22Rv1 (cell line): ENCODE measurements at regions not wholly inside any gene's neighbourhood (a gene's known extent, or its start where the extent isn't known, plus 50 kb on each side); places are given as distances from the start of the nearest gene placed in this dataset.

Experiments
- H3K27ac ChIP-seq: fragments of 450-650 bp; 2 replicates; pipeline ENCODE4 v1.5.1; 2017
- ZFX ChIP-seq: fragments of 450-650 bp; IDR thresholded peaks from 2 replicates; pipeline ENCODE4 v1.6.1; 2017; ENCODE audit warnings: antibody characterized with exemption, borderline replicate concordance
- TF ChIP-seq, protein P1 (sequence below): fragments of 450-650 bp; IDR thresholded peaks from 2 replicates; pipeline ENCODE4 v1.5.1; 2017; ENCODE audit warnings: mild to moderate bottlenecking

DNA sequence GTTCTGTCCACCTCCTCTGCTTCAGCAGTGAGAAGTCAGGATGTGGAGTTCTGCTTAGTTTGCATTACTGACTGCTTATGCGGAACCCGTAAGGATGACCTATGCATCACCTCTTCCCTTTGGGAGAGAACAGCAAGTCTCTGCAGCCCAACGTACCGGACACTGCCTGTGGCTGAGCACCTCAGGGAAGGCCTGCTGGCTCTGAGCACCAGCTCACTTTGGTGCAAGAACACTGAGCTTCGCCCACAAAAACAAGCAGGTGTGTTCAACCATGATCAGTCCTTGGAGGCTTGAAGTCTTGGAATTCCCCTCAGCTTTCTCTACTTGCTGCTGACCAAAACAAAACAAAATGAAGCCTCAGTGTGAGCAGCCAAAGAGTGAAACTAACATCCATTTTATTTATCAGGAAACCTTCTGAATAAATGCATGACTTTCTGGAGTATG is 52.7 kb upstream of the NCK2 start:
- TF ChIP-seq, protein P1, sequence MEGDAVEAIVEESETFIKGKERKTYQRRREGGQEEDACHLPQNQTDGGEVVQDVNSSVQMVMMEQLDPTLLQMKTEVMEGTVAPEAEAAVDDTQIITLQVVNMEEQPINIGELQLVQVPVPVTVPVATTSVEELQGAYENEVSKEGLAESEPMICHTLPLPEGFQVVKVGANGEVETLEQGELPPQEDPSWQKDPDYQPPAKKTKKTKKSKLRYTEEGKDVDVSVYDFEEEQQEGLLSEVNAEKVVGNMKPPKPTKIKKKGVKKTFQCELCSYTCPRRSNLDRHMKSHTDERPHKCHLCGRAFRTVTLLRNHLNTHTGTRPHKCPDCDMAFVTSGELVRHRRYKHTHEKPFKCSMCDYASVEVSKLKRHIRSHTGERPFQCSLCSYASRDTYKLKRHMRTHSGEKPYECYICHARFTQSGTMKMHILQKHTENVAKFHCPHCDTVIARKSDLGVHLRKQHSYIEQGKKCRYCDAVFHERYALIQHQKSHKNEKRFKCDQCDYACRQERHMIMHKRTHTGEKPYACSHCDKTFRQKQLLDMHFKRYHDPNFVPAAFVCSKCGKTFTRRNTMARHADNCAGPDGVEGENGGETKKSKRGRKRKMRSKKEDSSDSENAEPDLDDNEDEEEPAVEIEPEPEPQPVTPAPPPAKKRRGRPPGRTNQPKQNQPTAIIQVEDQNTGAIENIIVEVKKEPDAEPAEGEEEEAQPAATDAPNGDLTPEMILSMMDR, result no peak
- TF ChIP-seq ZFX, result no peak

DNA sequence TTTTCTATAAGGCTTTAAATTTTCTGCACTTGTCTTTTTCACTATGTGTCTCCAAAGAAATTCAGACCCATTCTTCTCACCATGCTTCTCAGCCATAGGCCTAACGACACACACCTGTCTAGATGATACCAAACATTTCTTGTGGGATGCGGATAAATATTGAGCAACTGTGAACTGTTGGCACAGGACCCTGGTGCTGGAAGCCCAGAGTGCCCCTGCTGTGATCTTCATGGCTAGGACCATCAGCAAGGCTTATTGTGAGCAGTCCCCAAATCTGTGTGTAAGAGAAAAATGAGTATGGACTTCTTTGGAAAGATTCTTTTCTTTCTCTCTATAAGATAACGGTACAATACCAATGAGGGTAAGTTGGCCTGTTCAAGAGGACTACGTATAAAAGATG is 54.1 kb upstream of the NCK2 start:
- TF ChIP-seq, protein P1, result no peak
- TF ChIP-seq ZFX, result no peak
- H3K27ac ChIP-seq, result no peak overlapping the region

More for the DNA sequence above, 52.7 kb upstream of the NCK2 start:
- no peak overlapping the region for H3K27ac ChIP-seq

DNA sequence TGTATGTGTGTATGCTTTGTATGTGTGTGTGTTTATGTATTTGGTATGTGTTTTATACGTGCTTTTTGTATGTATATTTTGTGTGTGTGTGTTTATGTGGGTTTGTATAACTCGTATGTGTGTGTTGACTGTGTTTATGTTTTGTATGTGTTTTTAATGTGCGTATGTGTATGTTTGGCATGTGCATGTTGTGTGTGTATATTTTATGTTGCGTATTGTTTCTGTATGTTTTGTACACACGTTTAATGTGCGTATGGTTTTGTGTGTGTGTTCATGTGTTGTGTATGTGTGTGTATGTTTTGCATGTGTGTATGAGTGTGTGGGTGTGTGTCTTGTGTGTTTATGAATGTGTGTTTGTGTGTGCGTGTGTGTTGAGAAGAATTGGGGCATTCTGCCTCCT is 55.2 kb upstream of the NCK2 start:
- no peak overlapping the region for H3K27ac ChIP-seq
- TF ChIP-seq ZFX, result no peak
- TF ChIP-seq, protein P1, result no peak

DNA sequence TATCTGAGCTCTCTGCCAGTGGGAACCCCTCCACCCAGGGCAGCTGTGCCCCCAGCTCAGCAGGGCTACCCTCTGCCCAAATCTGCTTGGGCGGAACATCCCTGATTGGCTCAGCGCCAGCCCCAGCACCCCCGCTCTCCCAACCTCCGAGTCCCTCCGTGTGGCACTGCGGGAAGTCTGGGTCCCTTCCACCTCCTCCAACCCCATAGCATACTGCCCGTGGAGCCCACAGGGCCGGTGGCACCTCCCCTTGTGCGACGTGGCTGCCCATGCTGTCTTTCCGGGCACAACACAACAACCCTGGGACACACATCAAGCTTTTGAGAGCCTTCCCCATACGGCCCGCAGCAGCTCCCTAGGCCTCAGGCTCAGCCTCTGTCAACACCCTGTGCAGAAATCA is 55.8 kb upstream of the NCK2 start:
- no peak overlapping the region for H3K27ac ChIP-seq
- TF ChIP-seq, protein P1, result no peak
- TF ChIP-seq ZFX, result no peak

DNA sequence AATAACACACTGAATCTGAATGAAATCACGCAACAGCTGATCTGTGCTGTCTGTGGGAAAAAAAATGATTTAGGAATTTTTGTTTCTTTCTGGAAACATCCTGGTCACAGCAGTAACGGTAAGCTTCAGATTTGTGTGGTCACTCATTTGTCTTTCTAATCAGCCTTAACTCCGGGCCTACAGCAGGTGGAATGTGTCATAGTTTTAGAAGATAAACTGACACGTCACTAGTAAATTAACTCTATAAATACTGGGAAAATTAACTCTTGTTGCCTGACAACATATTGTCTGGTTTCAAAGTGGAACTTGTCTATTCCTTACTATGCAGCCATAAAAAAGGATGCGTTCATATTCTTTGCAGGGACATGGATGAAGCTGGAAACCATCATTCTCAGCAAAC is 58.1 kb upstream of the NCK2 start:
- H3K27ac ChIP-seq, result no peak overlapping the region
- TF ChIP-seq ZFX, result no peak
- TF ChIP-seq, protein P1, result no peak

DNA sequence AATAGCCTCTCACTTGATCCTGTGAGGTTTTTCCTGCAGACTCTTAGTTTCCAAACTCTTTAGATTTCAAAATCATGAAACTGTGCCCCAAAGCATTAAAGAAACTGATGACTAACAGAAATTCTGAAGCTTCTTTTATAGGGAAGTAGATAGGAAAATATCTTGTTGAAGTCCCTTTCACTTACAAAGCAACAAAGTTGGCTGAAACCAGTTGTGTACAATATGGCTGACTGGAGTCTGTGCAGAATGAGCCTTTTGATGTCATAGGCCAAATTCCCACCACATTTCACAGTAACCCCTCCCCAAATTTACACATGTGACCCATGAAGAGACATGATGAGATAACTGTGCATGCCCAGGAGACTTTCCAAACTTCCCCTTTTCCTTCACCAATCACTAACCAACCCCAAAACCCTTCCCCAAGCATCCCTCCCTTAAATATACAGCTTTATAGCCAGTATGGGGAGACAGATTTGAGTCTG is 61.7 kb upstream of the NCK2 start:
- TF ChIP-seq, protein P1, result no peak
- no peak for TF ChIP-seq ZFX
- no peak overlapping the region for H3K27ac ChIP-seq

DNA sequence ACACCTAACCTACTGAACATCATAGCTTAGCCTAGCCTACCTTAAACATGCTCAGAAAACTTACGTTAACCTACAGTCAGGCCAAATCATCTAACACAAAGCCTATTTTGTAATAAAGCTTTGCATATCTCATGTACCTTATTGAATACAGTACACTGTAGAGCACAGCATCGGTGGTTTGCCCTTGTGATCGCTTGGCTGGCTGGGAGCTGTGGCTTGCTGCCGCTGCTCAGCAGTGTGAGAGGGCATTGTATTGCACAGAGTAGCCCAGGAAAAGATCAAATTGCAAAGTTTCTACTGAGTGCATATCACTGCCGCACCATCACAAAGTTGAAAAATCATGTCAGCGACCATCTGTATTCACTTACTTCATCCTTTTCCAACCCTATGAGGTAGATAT is 62.3 kb upstream of the NCK2 start:
- H3K27ac ChIP-seq, result no peak overlapping the region
- TF ChIP-seq, protein P1, result no peak
- no peak for TF ChIP-seq ZFX
